GM21825 (cell line): ENCODE measurements at regions not wholly inside any gene's neighbourhood (a gene's known extent, or its start where the extent isn't known, plus 50 kb on each side); places are given as distances from the start of the nearest gene placed in this dataset.

Experiments
- ATAC-seq: cut with Tn5 transposase; IDR thresholded peaks from one replicate; pipeline ENCODE4 v1.9.1; 2021; ENCODE audit warnings: mild to moderate bottlenecking, moderate library complexity; ENCODE audit not compliant: unreplicated experiment

- no peak for ATAC-seq
These were observed 191.9 kb downstream of the URB2 start for GRCh38 chr1:229817936-229818335.

GRCh38 chr1:229819091-229819490 is 193.0 kb downstream of the URB2 start:
- no peak for ATAC-seq

GRCh38 chr1:229822026-229822425 is 196.0 kb downstream of the URB2 start:
- no peak for ATAC-seq

GRCh38 chr1:229825042-229825441 is 199.0 kb downstream of the URB2 start:
- no peak for ATAC-seq

GRCh38 chr1:229828461-229828860 is 202.4 kb downstream of the URB2 start:
- no peak for ATAC-seq

GRCh38 chr1:229832695-229833094 is 206.6 kb downstream of the URB2 start:
- ATAC-seq: no peak

- ATAC-seq: no peak
These were observed 208.2 kb downstream of the URB2 start for GRCh38 chr1:229834230-229834629.

- ATAC-seq: no peak
These were observed 209.2 kb downstream of the URB2 start for GRCh38 chr1:229835226-229835625.

GRCh38 chr1:229836324-229836723 is 210.3 kb downstream of the URB2 start:
- no peak for ATAC-seq

- ATAC-seq: no peak
These were observed 212.2 kb downstream of the URB2 start for GRCh38 chr1:229838204-229838603.

GRCh38 chr1:229839800-229840199 is 213.8 kb downstream of the URB2 start:
- ATAC-seq: no peak

GRCh38 chr1:229841230-229841629 is 215.2 kb downstream of the URB2 start:
- no peak for ATAC-seq

GRCh38 chr1:229842302-229843255 is 216.5 kb downstream of the URB2 start:
- no peak for ATAC-seq

GRCh38 chr1:229843627-229844238 is 217.7 kb downstream of the URB2 start:
- no peak for ATAC-seq

- ATAC-seq: no peak
These were observed 218.6 kb downstream of the URB2 start for GRCh38 chr1:229844675-229845074.

GRCh38 chr1:229845410-229846138 is 219.5 kb downstream of the URB2 start:
- ATAC-seq: no peak

- no peak for ATAC-seq
These were observed 220.3 kb downstream of the URB2 start for GRCh38 chr1:229846351-229846750.

- no peak for ATAC-seq
These were observed 218.0 kb upstream of the GALNT2 start for GRCh38 chr1:229848752-229849677.

GRCh38 chr1:229851511-229851910 is 215.5 kb upstream of the GALNT2 start:
- no peak for ATAC-seq

- no peak for ATAC-seq
These were observed 213.3 kb upstream of the GALNT2 start for GRCh38 chr1:229853751-229854150.
